Suprapubic skin (tissue), 3 donors: ENCODE measurements at regions not wholly inside any gene's neighbourhood (a gene's known extent, or its start where the extent isn't known, plus 50 kb on each side); places are given as distances from the start of the nearest gene placed in this dataset.

Experiments used
- CTCF ChIP-seq, 2 donors: fragments of 200-600 bp in 1 of 2; fragments of 450-650 bp in 1 of 2; sonication (generic) in 1 of 2; IDR thresholded peaks; one replicate each; pipeline ENCODE4 v1.5.1; 2016 to 2019; ENCODE audit warnings: antibody characterized with exemption in 2 of 2, mild to moderate bottlenecking in 1 of 2, moderate library complexity in 1 of 2
- POLR2AphosphoS5 ChIP-seq, 3 donors: sonication (generic); formaldehyde crosslinking; IDR thresholded peaks; one replicate each; pipeline ENCODE4 v1.6.1; 2017; ENCODE audit warnings: antibody characterized with exemption in 3 of 3

GRCh38 chr4:33930497-33930896 is 2313.8 kb downstream of the ARAP2 start:
- TF ChIP-seq CTCF (IDR thresholded peaks at IDR 0.05) (no peak), POLR2AphosphoS5 (IDR thresholded peaks at IDR 0.05) (no peak)
